Keratinocyte (primary cell): ENCODE measurements at regions not wholly inside any gene's neighbourhood (a gene's known extent, or its start where the extent isn't known, plus 50 kb on each side); places are given as distances from the start of the nearest gene placed in this dataset.

ENCODE experiments used
- DNase-seq: peaks from one replicate; pipeline ENCODE4 v3.0.0-alpha.2; 2011; ENCODE audit warnings: low read depth, missing footprints, low spot score
- FAIRE-seq: peaks from 2 replicates; lab custom pipeline; 2011; peaks lifted over from hg19 to GRCh38; lab: Jason Lieb, UNC
- H2AFZ ChIP-seq: 2 replicates; pipeline ENCODE4 v1.6.0; 2012; ENCODE audit warnings: low read length, control low read depth, inconsistent platforms; ENCODE audit not compliant: control insufficient read depth
- H3K27ac ChIP-seq: 2 replicates; pipeline ENCODE4 v1.5.1; 2011; ENCODE audit warnings: low read length; ENCODE audit not compliant: control insufficient read depth, insufficient read depth
- H3K27me3 ChIP-seq: 3 replicates; pipeline ENCODE4 v1.6.0; 2011; ENCODE audit warnings: low read length; ENCODE audit not compliant: control insufficient read depth, insufficient read depth; ENCODE audit errors: extremely low read depth
- H3K36me3 ChIP-seq, 2 experiments: 2 replicates in 1 of 2; 3 replicates in 1 of 2; pipeline ENCODE4 v1.5.1; 2011; ENCODE audit warnings: low read length in 2 of 2, mild to moderate bottlenecking in 1 of 2; ENCODE audit not compliant: control insufficient read depth in 2 of 2, insufficient read depth in 2 of 2; ENCODE audit errors: extremely low read depth in 1 of 2
- H3K4me1 ChIP-seq: 3 replicates; pipeline ENCODE4 v1.5.1; 2011; ENCODE audit warnings: low read length; ENCODE audit not compliant: control insufficient read depth, insufficient read depth; ENCODE audit errors: extremely low read depth
- H3K4me2 ChIP-seq: 3 replicates; pipeline ENCODE4 v1.6.0; 2011; ENCODE audit warnings: low read depth, low read length; ENCODE audit not compliant: control insufficient read depth, insufficient read depth; ENCODE audit errors: extremely low read depth
- H3K4me3 ChIP-seq, 3 experiments: fragments of 200-600 bp in 1 of 3; sonication (generic) in 1 of 3; 2 replicates in 2 of 3; 3 replicates in 1 of 3; pipeline ENCODE4 v1.5.1; 2011 to 2016; ENCODE audit warnings: low read length in 3 of 3, mild to moderate bottlenecking in 3 of 3, control low read depth in 2 of 3, inconsistent platforms in 1 of 3, low read depth in 1 of 3, mixed read lengths in 1 of 3, mixed run types in 1 of 3, moderate library complexity in 1 of 3; ENCODE audit not compliant: control insufficient read depth in 2 of 3, insufficient read depth in 2 of 3; ENCODE audit errors: extremely low read depth in 1 of 3
- H3K79me2 ChIP-seq: 2 replicates; pipeline ENCODE4 v1.6.0; 2012; ENCODE audit warnings: low read length; ENCODE audit not compliant: control insufficient read depth, insufficient read depth
- H3K9ac ChIP-seq: 3 replicates; pipeline ENCODE4 v1.6.0; 2011; ENCODE audit warnings: low read length; ENCODE audit not compliant: control insufficient read depth, insufficient read depth; ENCODE audit errors: extremely low read depth
- H3K9me1 ChIP-seq: 3 replicates; pipeline ENCODE4 v1.6.0; 2011; ENCODE audit warnings: low read length; ENCODE audit not compliant: control insufficient read depth, insufficient read depth; ENCODE audit errors: extremely low read depth
- H3K9me3 ChIP-seq: 2 replicates; pipeline ENCODE4 v1.5.1; 2012; ENCODE audit warnings: low read depth, low read length; ENCODE audit not compliant: control insufficient read depth
- H4K20me1 ChIP-seq: 3 replicates; pipeline ENCODE4 v1.6.0; 2011; ENCODE audit warnings: low read length; ENCODE audit not compliant: control insufficient read depth, insufficient read depth; ENCODE audit errors: extremely low read depth
- EZH2 ChIP-seq: IDR thresholded peaks from one replicate; pipeline ENCODE4 v1.6.1; 2012; ENCODE audit warnings: inconsistent platforms, mild to moderate bottlenecking, low read length, moderate library complexity
- dilution Hi-C: fragments of 300-500 bp; cut with MboI; formaldehyde crosslinking; loops from one replicate; pipeline ENCODE4 v1.7.0; 2020; ENCODE audit warnings: low sequenced_read_pairs; ENCODE audit not compliant: extremely low pct_ligation_motif_present
- TF ChIP-seq, protein P1 (sequence below), 3 experiments: IDR thresholded peaks in 1 of 3; conservative IDR thresholded peaks in 1 of 3; optimal IDR thresholded peaks in 1 of 3; 2 replicates in 2 of 3; 3 replicates in 1 of 3; pipeline versions ENCODE3 to v1.5.1; 2011; ENCODE audit warnings: low read length in 3 of 3, mild to moderate bottlenecking in 3 of 3, moderate library complexity in 2 of 3, control low read depth in 1 of 3, inconsistent platforms in 1 of 3; ENCODE audit not compliant: insufficient read depth in 2 of 3; ENCODE audit errors: extremely low read depth in 1 of 3

GRCh38 chr4:183030823-183031222, 68.2 kb upstream of the WWC2 start:
- DNase-seq (no peak), FAIRE-seq (no peak)
- no peaks in the 10 kb centered on the region for H3K27me3 ChIP-seq
- H3K4me3 ChIP-seq: no peak overlapping the region
- TF ChIP-seq, protein P1, sequence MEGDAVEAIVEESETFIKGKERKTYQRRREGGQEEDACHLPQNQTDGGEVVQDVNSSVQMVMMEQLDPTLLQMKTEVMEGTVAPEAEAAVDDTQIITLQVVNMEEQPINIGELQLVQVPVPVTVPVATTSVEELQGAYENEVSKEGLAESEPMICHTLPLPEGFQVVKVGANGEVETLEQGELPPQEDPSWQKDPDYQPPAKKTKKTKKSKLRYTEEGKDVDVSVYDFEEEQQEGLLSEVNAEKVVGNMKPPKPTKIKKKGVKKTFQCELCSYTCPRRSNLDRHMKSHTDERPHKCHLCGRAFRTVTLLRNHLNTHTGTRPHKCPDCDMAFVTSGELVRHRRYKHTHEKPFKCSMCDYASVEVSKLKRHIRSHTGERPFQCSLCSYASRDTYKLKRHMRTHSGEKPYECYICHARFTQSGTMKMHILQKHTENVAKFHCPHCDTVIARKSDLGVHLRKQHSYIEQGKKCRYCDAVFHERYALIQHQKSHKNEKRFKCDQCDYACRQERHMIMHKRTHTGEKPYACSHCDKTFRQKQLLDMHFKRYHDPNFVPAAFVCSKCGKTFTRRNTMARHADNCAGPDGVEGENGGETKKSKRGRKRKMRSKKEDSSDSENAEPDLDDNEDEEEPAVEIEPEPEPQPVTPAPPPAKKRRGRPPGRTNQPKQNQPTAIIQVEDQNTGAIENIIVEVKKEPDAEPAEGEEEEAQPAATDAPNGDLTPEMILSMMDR (optimal IDR thresholded peaks at IDR 0.05 in 1 of 3, IDR thresholded peaks at IDR 0.05 in 1 of 3, conservative IDR thresholded peaks at IDR 0.05 in 1 of 3; ENCODE audit: extremely low read depth in 1 of 3, insufficient read depth in 2 of 3, low read length in 3 of 3): no peak
- TF ChIP-seq EZH2: no peak
- no peaks in the 10 kb centered on the region for H4K20me1 ChIP-seq
- H3K4me2 ChIP-seq: no peak overlapping the region
- H3K79me2 ChIP-seq: no peaks in the 10 kb centered on the region
- H2AFZ ChIP-seq: no peak overlapping the region
- H3K9ac ChIP-seq: no peak overlapping the region
- H3K36me3 ChIP-seq: no peaks in the 10 kb centered on the region
- no peaks in the 10 kb centered on the region for H3K9me3 ChIP-seq
- dilution Hi-C loops: no loop called here
- no peaks in the 10 kb centered on the region for H3K9me1 ChIP-seq
- no peak overlapping the region for H3K27ac ChIP-seq
- no peaks in the 10 kb centered on the region for H3K4me1 ChIP-seq

GRCh38 chr4:183030309-183030708, 68.7 kb upstream of the WWC2 start:
- no peak for TF ChIP-seq EZH2
- TF ChIP-seq, protein P1 (optimal IDR thresholded peaks at IDR 0.05 in 1 of 3, IDR thresholded peaks at IDR 0.05 in 1 of 3, conservative IDR thresholded peaks at IDR 0.05 in 1 of 3; ENCODE audit: extremely low read depth in 1 of 3, insufficient read depth in 2 of 3, low read length in 3 of 3): no peak
- FAIRE-seq: no peak
- no peak overlapping the region for H3K27ac ChIP-seq
- no peak overlapping the region for H2AFZ ChIP-seq
- no peak overlapping the region for H3K4me3 ChIP-seq
- no peaks in the 10 kb centered on the region for H3K27me3 ChIP-seq
- no peaks in the 10 kb centered on the region for H4K20me1 ChIP-seq
- no peaks in the 10 kb centered on the region for H3K79me2 ChIP-seq
- H3K9me3 ChIP-seq: no peaks in the 10 kb centered on the region
- no peak overlapping the region for H3K4me2 ChIP-seq
- H3K9ac ChIP-seq: no peak overlapping the region
- dilution Hi-C loops: no loop called here
- H3K36me3 ChIP-seq: no peaks in the 10 kb centered on the region
- no peak for DNase-seq
- H3K9me1 ChIP-seq: no peaks in the 10 kb centered on the region
- H3K4me1 ChIP-seq: no peaks in the 10 kb centered on the region
